ENCODE measurements at regions not wholly inside any gene's neighbourhood (a gene's known extent, or its start where the extent isn't known, plus 50 kb on each side); places are given as distances from the start of the nearest gene placed in this dataset.

DNA sequence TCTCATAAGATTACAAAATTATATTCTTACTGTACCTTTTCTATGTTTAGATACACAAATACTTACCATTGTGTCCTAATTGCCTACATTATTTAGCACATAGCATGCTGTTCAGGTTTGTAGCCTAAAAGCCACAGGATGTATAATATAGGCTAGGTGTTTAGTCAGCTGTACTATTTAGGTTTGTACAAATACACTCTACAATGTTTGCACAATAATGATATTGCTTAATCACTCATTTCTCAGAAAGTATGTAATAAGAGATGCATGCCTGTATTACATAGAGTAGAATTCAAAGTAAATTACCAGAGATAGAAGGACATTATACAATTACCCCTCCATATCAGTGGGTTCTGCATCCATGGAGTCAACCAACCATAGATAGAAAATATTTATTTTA lies 201.1 kb upstream of the COL3A1 start:
- TF ChIP-seq, protein P1, sequence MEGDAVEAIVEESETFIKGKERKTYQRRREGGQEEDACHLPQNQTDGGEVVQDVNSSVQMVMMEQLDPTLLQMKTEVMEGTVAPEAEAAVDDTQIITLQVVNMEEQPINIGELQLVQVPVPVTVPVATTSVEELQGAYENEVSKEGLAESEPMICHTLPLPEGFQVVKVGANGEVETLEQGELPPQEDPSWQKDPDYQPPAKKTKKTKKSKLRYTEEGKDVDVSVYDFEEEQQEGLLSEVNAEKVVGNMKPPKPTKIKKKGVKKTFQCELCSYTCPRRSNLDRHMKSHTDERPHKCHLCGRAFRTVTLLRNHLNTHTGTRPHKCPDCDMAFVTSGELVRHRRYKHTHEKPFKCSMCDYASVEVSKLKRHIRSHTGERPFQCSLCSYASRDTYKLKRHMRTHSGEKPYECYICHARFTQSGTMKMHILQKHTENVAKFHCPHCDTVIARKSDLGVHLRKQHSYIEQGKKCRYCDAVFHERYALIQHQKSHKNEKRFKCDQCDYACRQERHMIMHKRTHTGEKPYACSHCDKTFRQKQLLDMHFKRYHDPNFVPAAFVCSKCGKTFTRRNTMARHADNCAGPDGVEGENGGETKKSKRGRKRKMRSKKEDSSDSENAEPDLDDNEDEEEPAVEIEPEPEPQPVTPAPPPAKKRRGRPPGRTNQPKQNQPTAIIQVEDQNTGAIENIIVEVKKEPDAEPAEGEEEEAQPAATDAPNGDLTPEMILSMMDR (IDR thresholded peaks at IDR 0.05; ENCODE audit: insufficient read depth, low read length, poor library complexity, severe bottlenecking), result no peak
- no peak for TF ChIP-seq EZH2phosphoT487 (conservative IDR thresholded peaks at IDR 0.05; ENCODE audit: low read length)

Measured in SU-DHL-6 (cell line).